ENCODE measurements at regions not wholly inside any gene's neighbourhood (a gene's known extent, or its start where the extent isn't known, plus 50 kb on each side); places are given as distances from the start of the nearest gene placed in this dataset.

GRCh38 chr10:44056967-44057805, 327.7 kb downstream of the CXCL12 start:
- TF ChIP-seq SIN3A (IDR thresholded peaks at IDR 0.05; ENCODE audit: borderline replicate concordance, insufficient read depth, low read length) (no peak), POLR2AphosphoS5 (IDR thresholded peaks at IDR 0.05; ENCODE audit: low read depth, low read length) (no peak)
